Keratinocyte (primary cell): ENCODE measurements at regions not wholly inside any gene's neighbourhood (a gene's known extent, or its start where the extent isn't known, plus 50 kb on each side); places are given as distances from the start of the nearest gene placed in this dataset.

ENCODE experiments used
- DNase-seq: peaks from one replicate; pipeline ENCODE4 v3.0.0-alpha.2; 2011; ENCODE audit warnings: low read depth, missing footprints, low spot score
- FAIRE-seq: peaks from 2 replicates; lab custom pipeline; 2011; peaks lifted over from hg19 to GRCh38; lab: Jason Lieb, UNC
- H2AFZ ChIP-seq: 2 replicates; pipeline ENCODE4 v1.6.0; 2012; ENCODE audit warnings: low read length, control low read depth, inconsistent platforms; ENCODE audit not compliant: control insufficient read depth
- H3K27ac ChIP-seq: 2 replicates; pipeline ENCODE4 v1.5.1; 2011; ENCODE audit warnings: low read length; ENCODE audit not compliant: control insufficient read depth, insufficient read depth
- H3K27me3 ChIP-seq: 3 replicates; pipeline ENCODE4 v1.6.0; 2011; ENCODE audit warnings: low read length; ENCODE audit not compliant: control insufficient read depth, insufficient read depth; ENCODE audit errors: extremely low read depth
- H3K36me3 ChIP-seq, 2 experiments: 2 replicates in 1 of 2; 3 replicates in 1 of 2; pipeline ENCODE4 v1.5.1; 2011; ENCODE audit warnings: low read length in 2 of 2, mild to moderate bottlenecking in 1 of 2; ENCODE audit not compliant: control insufficient read depth in 2 of 2, insufficient read depth in 2 of 2; ENCODE audit errors: extremely low read depth in 1 of 2
- H3K4me1 ChIP-seq: 3 replicates; pipeline ENCODE4 v1.5.1; 2011; ENCODE audit warnings: low read length; ENCODE audit not compliant: control insufficient read depth, insufficient read depth; ENCODE audit errors: extremely low read depth
- H3K4me2 ChIP-seq: 3 replicates; pipeline ENCODE4 v1.6.0; 2011; ENCODE audit warnings: low read depth, low read length; ENCODE audit not compliant: control insufficient read depth, insufficient read depth; ENCODE audit errors: extremely low read depth
- H3K4me3 ChIP-seq, 3 experiments: fragments of 200-600 bp in 1 of 3; sonication (generic) in 1 of 3; 2 replicates in 2 of 3; 3 replicates in 1 of 3; pipeline ENCODE4 v1.5.1; 2011 to 2016; ENCODE audit warnings: low read length in 3 of 3, mild to moderate bottlenecking in 3 of 3, control low read depth in 2 of 3, inconsistent platforms in 1 of 3, low read depth in 1 of 3, mixed read lengths in 1 of 3, mixed run types in 1 of 3, moderate library complexity in 1 of 3; ENCODE audit not compliant: control insufficient read depth in 2 of 3, insufficient read depth in 2 of 3; ENCODE audit errors: extremely low read depth in 1 of 3
- H3K79me2 ChIP-seq: 2 replicates; pipeline ENCODE4 v1.6.0; 2012; ENCODE audit warnings: low read length; ENCODE audit not compliant: control insufficient read depth, insufficient read depth
- H3K9ac ChIP-seq: 3 replicates; pipeline ENCODE4 v1.6.0; 2011; ENCODE audit warnings: low read length; ENCODE audit not compliant: control insufficient read depth, insufficient read depth; ENCODE audit errors: extremely low read depth
- H3K9me1 ChIP-seq: 3 replicates; pipeline ENCODE4 v1.6.0; 2011; ENCODE audit warnings: low read length; ENCODE audit not compliant: control insufficient read depth, insufficient read depth; ENCODE audit errors: extremely low read depth
- H3K9me3 ChIP-seq: 2 replicates; pipeline ENCODE4 v1.5.1; 2012; ENCODE audit warnings: low read depth, low read length; ENCODE audit not compliant: control insufficient read depth
- H4K20me1 ChIP-seq: 3 replicates; pipeline ENCODE4 v1.6.0; 2011; ENCODE audit warnings: low read length; ENCODE audit not compliant: control insufficient read depth, insufficient read depth; ENCODE audit errors: extremely low read depth
- EZH2 ChIP-seq: IDR thresholded peaks from one replicate; pipeline ENCODE4 v1.6.1; 2012; ENCODE audit warnings: inconsistent platforms, mild to moderate bottlenecking, low read length, moderate library complexity
- dilution Hi-C: fragments of 300-500 bp; cut with MboI; formaldehyde crosslinking; loops from one replicate; pipeline ENCODE4 v1.7.0; 2020; ENCODE audit warnings: low sequenced_read_pairs; ENCODE audit not compliant: extremely low pct_ligation_motif_present
- TF ChIP-seq, protein P1 (sequence below), 3 experiments: IDR thresholded peaks in 1 of 3; conservative IDR thresholded peaks in 1 of 3; optimal IDR thresholded peaks in 1 of 3; 2 replicates in 2 of 3; 3 replicates in 1 of 3; pipeline versions ENCODE3 to v1.5.1; 2011; ENCODE audit warnings: low read length in 3 of 3, mild to moderate bottlenecking in 3 of 3, moderate library complexity in 2 of 3, control low read depth in 1 of 3, inconsistent platforms in 1 of 3; ENCODE audit not compliant: insufficient read depth in 2 of 3; ENCODE audit errors: extremely low read depth in 1 of 3

DNA sequence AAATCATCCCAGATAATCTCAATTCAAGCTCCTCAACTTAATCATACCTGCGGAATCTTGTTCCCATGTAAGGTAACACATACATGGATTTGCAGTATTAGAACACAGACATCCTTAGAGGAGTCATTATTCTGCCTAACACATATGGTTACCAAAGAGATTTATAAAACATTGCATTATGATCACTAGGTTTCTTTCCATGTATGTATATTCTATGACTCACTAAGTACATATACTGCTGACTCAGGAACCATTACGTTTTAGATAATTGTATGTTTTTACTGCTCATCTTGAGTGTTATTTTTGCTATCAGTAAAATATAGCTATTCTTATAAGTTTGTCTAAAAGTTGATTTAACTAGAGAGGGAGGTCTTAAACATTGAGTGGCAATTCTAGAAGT lies 182.9 kb downstream of the SLITRK6 start:
- Histone ChIP-seq H3K4me3 (no peak overlapping the region), H3K27me3 (no peaks in the 10 kb centered on the region), H3K9ac (no peak overlapping the region), H4K20me1 (no peaks in the 10 kb centered on the region), H3K36me3 (no peaks in the 10 kb centered on the region), H3K9me1 (no peaks in the 10 kb centered on the region), H3K9me3 (no peaks in the 10 kb centered on the region), H3K4me1 (no peaks in the 10 kb centered on the region), H3K27ac (no peak overlapping the region), H2AFZ (no peak overlapping the region), H3K4me2 (no peak overlapping the region), H3K79me2 (no peaks in the 10 kb centered on the region)
- TF ChIP-seq, protein P1, sequence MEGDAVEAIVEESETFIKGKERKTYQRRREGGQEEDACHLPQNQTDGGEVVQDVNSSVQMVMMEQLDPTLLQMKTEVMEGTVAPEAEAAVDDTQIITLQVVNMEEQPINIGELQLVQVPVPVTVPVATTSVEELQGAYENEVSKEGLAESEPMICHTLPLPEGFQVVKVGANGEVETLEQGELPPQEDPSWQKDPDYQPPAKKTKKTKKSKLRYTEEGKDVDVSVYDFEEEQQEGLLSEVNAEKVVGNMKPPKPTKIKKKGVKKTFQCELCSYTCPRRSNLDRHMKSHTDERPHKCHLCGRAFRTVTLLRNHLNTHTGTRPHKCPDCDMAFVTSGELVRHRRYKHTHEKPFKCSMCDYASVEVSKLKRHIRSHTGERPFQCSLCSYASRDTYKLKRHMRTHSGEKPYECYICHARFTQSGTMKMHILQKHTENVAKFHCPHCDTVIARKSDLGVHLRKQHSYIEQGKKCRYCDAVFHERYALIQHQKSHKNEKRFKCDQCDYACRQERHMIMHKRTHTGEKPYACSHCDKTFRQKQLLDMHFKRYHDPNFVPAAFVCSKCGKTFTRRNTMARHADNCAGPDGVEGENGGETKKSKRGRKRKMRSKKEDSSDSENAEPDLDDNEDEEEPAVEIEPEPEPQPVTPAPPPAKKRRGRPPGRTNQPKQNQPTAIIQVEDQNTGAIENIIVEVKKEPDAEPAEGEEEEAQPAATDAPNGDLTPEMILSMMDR (optimal IDR thresholded peaks at IDR 0.05 in 1 of 3, IDR thresholded peaks at IDR 0.05 in 1 of 3, conservative IDR thresholded peaks at IDR 0.05 in 1 of 3; ENCODE audit: extremely low read depth in 1 of 3, insufficient read depth in 2 of 3, low read length in 3 of 3), result no peak
- no peak for TF ChIP-seq EZH2
- dilution Hi-C loops, result no loop called here
- DNase-seq, result no peak
- FAIRE-seq, result no peak

DNA sequence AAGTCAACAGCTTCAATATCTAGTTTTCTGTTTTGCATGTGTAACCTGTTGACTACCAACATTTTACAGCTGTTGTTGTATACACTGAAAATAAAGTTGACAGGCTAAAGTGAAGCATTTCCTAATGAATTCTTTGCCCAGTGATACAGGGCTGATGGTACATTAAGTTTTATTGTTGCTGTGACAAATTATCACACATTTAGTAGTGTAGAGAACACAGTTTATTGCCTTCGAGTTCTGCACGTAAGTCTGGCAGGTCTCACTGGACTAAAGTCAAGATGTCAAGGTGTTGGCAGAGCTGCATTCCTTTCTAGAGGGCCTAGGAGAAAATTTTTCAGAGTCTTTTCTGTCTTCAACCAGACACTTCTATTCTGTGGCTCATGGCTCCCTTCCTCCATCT lies 184.2 kb downstream of the SLITRK6 start:
- FAIRE-seq (no peak), DNase-seq (no peak)
- H3K9ac ChIP-seq, result no peak overlapping the region
- peak overlapping the region; percentile 55 for H2AFZ ChIP-seq
- H3K27ac ChIP-seq, result no peak overlapping the region
- H3K36me3 ChIP-seq, result no peaks in the 10 kb centered on the region
- H3K9me3 ChIP-seq, result no peaks in the 10 kb centered on the region
- H3K4me3 ChIP-seq, result no peak overlapping the region
- TF ChIP-seq, protein P1 (optimal IDR thresholded peaks at IDR 0.05 in 1 of 3, IDR thresholded peaks at IDR 0.05 in 1 of 3, conservative IDR thresholded peaks at IDR 0.05 in 1 of 3; ENCODE audit: extremely low read depth in 1 of 3, insufficient read depth in 2 of 3, low read length in 3 of 3), result no peak
- TF ChIP-seq EZH2, result no peak
- H3K79me2 ChIP-seq, result no peaks in the 10 kb centered on the region
- no peaks in the 10 kb centered on the region for H4K20me1 ChIP-seq
- H3K4me1 ChIP-seq, result no peaks in the 10 kb centered on the region
- no peak overlapping the region for H3K4me2 ChIP-seq
- H3K9me1 ChIP-seq, result no peaks in the 10 kb centered on the region
- no peaks in the 10 kb centered on the region for H3K27me3 ChIP-seq
- dilution Hi-C loops, result no loop called here
